Heart left ventricle (tissue), 16 donors: ENCODE measurements at regions not wholly inside any gene's neighbourhood (a gene's known extent, or its start where the extent isn't known, plus 50 kb on each side); places are given as distances from the start of the nearest gene placed in this dataset.

Source experiments
- ATAC-seq, 4 donors: fragments of 200-7000 bp; cut with Tn5 transposase; one replicate each; pipeline ENCODE4 v1.9.1; 2020 to 2022; ENCODE audit warnings: moderate library complexity in 4 of 4, mild to moderate bottlenecking in 3 of 4, moderate number of reproducible peaks in 1 of 4
- DNase-seq, 5 donors: peaks; one replicate each; pipeline ENCODE4 v3.0.0-alpha.2; 2020
- H3K27ac ChIP-seq, 12 donors: fragments of 200-600 bp; sonication (generic) in 4 of 12; one replicate each; pipeline versions ENCODE4 v1.5.0 to v1.8.0; 2016 to 2022; ENCODE audit warnings: mild to moderate bottlenecking in 2 of 12
- H3K27me3 ChIP-seq, 9 donors: fragments of 200-600 bp; sonication (generic) in 2 of 9; one replicate each; pipeline versions ENCODE4 v1.5.1 to v1.8.0; 2016 to 2022; ENCODE audit warnings: mild to moderate bottlenecking in 3 of 9
- H3K36me3 ChIP-seq, 9 donors: fragments of 200-600 bp; sonication (generic) in 2 of 9; one replicate each; pipeline versions ENCODE4 v1.5.0 to v1.8.0; 2018 to 2022; ENCODE audit warnings: mild to moderate bottlenecking in 2 of 9
- H3K4me1 ChIP-seq, 12 donors: fragments of 200-600 bp; sonication (generic) in 4 of 12; one replicate each; pipeline versions ENCODE4 v1.5.0 to v1.8.0; 2016 to 2022; ENCODE audit warnings: mild to moderate bottlenecking in 3 of 12
- H3K4me3 ChIP-seq, 12 donors: fragments of 200-600 bp; sonication (generic) in 4 of 12; one replicate each; pipeline versions ENCODE4 v1.5.0 to v1.8.0; 2017 to 2022; ENCODE audit warnings: mild to moderate bottlenecking in 9 of 12, moderate library complexity in 4 of 12
- H3K9me3 ChIP-seq, 12 donors: fragments of 200-600 bp; sonication (generic) in 4 of 12; one replicate each; pipeline versions ENCODE4 v1.5.0 to v1.8.0; 2016 to 2022; ENCODE audit warnings: mild to moderate bottlenecking in 1 of 12
- POLR2A ChIP-seq, 2 donors: fragments of 450-650 bp; IDR thresholded peaks; one replicate each; pipeline ENCODE4 v1.6.1; 2017; ENCODE audit warnings: antibody characterized with exemption in 2 of 2, mild to moderate bottlenecking in 2 of 2, moderate library complexity in 2 of 2
- WGBS, 4 donors: extraction: QIAGEN DNeasy Blood & Tissue Kit in 2 of 4; methylation state at CpG; one replicate each; pipeline versions ENCODE4 v1.1.5 to v1.1.7; 2013 to 2018; 5-methylcytosine and 5-hydroxymethylcytosine counted together
- intact Hi-C, 10 donors: fragments of 100-400 bp; cut with DNase I; formaldehyde crosslinking; loops; one replicate each; pipeline versions ENCODE4 v1.11.1 to v1.14.2; 2022
- TF ChIP-seq, protein P1 (sequence below), 12 donors: fragments of 200-600 bp; sonication (generic) in 4 of 12; IDR thresholded peaks; one replicate each; pipeline versions ENCODE4 v1.5.0 to v1.8.0; 2018 to 2022; ENCODE audit warnings: antibody characterized with exemption in 12 of 12, mild to moderate bottlenecking in 5 of 12
- donor health status: ischemic (EF 13 %, LVEDD 7.1; RV severe dilation, severe dysfunction).
- donor health status: healthy with polysubstance abuse.
- donor health status: DM: no; HTN: yes; CAD: no.
- donor health status: DM: no; HTN: no; CAD: no.
- donor health status: ischemic (EF 25% LVEDD 6.9; RV normal size, moderate dysfunction).
- donor health status: ischemic (EF 25% LVEDD 5.7; RV mildly dilated, moderate dysfunction).
- donor health status: healthy.
- donor health status: DM: yes; HTN: yes; CAD: no.
- donor health status: ischemic (EF 35%, LVEDD 5.7; RV mildly dilated, moderate dysfunction).
- donor health status: nonischemic (EF 11% LVEDD 7.7; RV severe dilation, severe dysfunction).
- donor health status: DM: yes; HTN: yes; CAD: no.
- donor health status: PGD.
- donor health status: ischemic (EF 29% LVEDD 5.4; RV normal size, mild dysfunction).
- donor health status: nonischemic (EF 23%, LVEDD 6.1; RV moderate dilation, normal function).

DNA sequence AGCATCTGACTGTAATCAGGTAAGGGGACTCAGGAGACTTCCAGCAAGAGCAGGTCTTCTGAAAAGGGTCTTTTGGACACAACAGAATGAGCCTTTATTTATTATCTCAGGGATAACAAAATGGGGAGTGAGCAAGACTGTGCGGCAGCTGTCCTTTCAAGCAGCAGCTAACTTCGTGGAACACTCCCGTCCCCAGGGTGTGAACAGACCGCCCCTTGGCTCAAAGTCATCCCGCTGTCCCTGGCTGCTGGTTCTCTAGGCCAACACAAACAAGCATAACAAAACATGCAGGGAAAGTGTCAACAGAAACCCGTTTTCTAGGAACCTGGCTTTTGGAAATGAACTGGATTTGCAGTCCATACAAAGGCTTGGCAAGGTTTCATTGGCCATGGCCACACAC lies 787.9 kb upstream of the FANCL start:
- H3K9me3 ChIP-seq, result no peaks in the 10 kb centered on the region
- TF ChIP-seq, protein P1, sequence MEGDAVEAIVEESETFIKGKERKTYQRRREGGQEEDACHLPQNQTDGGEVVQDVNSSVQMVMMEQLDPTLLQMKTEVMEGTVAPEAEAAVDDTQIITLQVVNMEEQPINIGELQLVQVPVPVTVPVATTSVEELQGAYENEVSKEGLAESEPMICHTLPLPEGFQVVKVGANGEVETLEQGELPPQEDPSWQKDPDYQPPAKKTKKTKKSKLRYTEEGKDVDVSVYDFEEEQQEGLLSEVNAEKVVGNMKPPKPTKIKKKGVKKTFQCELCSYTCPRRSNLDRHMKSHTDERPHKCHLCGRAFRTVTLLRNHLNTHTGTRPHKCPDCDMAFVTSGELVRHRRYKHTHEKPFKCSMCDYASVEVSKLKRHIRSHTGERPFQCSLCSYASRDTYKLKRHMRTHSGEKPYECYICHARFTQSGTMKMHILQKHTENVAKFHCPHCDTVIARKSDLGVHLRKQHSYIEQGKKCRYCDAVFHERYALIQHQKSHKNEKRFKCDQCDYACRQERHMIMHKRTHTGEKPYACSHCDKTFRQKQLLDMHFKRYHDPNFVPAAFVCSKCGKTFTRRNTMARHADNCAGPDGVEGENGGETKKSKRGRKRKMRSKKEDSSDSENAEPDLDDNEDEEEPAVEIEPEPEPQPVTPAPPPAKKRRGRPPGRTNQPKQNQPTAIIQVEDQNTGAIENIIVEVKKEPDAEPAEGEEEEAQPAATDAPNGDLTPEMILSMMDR (IDR thresholded peaks at IDR 0.05), result no peak
- no peak for TF ChIP-seq POLR2A (IDR thresholded peaks at IDR 0.05)
- no peaks in the 10 kb centered on the region for H3K36me3 ChIP-seq
- peak in 3 of 4 donors; percentile 43 to 59 (median 48) for ATAC-seq
- H3K4me3 ChIP-seq, result peak overlapping the region in 1 of 12 donors; percentile 17
- 39 to 67% (median 54%) methylated on average over 6 of the region's 6 CpGs for WGBS, 4 donors
- DNase-seq, result peak in 3 of 5 donors; percentile 20 to 51 (median 30)
- peaks cover 0 to 7% (median 0%) of the 10 kb centered on the region in 9 donors for H3K27me3 ChIP-seq
- no peak overlapping the region for H3K27ac ChIP-seq
- no peaks in the 10 kb centered on the region for H3K4me1 ChIP-seq
- intact Hi-C loops, result loop anchor here in 3 of 10 donors (5.0 to 10.0 kb wide), 3 partner anchors 1526 to 1556 kb away; partner anchors contain the start of gene BCL11A (in 2 of the 3)

DNA sequence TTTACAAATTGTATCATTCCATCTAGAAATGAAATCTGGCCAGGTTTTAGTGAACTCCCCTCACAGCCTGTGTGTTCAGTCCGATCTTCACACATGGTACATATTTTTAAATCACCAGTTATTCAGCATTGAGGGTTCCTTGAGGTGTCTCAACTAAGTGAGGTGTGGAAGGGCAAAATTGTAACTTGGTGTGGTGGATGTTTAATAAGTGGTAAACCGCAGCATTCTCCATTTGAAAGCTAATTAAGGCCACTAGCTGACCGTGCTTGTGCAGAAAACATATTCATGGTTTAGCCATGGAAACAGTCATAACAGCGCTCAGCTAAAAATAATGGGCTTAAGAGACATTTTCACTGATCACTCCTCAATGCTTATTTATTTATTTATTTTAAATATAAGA lies 786.2 kb upstream of the FANCL start:
- DNase-seq, result no peak
- H3K4me3 ChIP-seq, result no peak overlapping the region
- no peak overlapping the region for H3K27ac ChIP-seq
- no peak for TF ChIP-seq POLR2A (IDR thresholded peaks at IDR 0.05)
- TF ChIP-seq, protein P1 (IDR thresholded peaks at IDR 0.05), result no peak
- intact Hi-C loops, result loop anchor here in 3 of 10 donors (5.0 to 10.0 kb wide), 3 partner anchors 1527 to 1557 kb away; partner anchors contain the start of gene BCL11A (in 2 of the 3)
- peaks cover 0 to 7% (median 0%) of the 10 kb centered on the region in 9 donors for H3K27me3 ChIP-seq
- H3K36me3 ChIP-seq, result no peaks in the 10 kb centered on the region
- WGBS, 4 donors, result 85 to 89% (median 87%) methylated on average over 4 of the region's 4 CpGs
- no peaks in the 10 kb centered on the region for H3K4me1 ChIP-seq
- no peaks in the 10 kb centered on the region for H3K9me3 ChIP-seq
- ATAC-seq, result no peak

DNA sequence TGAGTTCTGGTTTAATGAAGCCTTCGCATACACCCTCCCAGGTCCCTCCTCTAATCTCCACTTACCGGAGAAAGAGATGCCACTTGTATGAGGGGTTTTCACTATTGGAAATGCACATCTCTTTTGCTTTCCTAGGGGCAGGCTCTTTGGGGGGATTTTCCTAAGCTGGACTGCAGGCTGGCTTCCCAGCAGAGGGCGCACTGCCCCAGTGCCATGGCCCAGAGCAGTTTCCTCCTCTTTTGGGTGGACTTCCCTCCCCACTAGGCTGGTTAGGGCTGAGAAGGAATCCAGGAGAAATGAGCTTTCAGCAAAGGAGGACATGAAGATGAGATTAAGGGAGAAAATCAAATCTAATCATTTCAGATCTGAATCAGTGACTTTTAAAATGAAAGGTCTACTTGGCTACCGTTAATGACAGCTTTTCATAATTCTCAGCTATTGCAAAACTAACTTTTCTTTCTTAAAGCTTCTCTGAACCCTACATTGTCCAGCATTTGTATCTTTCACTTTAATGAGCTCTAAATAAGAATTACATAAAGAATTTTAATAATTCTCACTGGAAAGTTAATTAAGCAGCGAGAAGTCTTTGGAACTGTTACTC lies 784.1 kb upstream of the FANCL start:
- TF ChIP-seq, protein P1 (IDR thresholded peaks at IDR 0.05), result peak; percentile 30 to 62 (median 53)
- no peak for TF ChIP-seq POLR2A (IDR thresholded peaks at IDR 0.05)
- Histone ChIP-seq H3K27me3 (peaks cover 0 to 7% (median 0%) of the 10 kb centered on the region in 9 donors), H3K4me3 (no peak overlapping the region), H3K36me3 (no peaks in the 10 kb centered on the region), H3K9me3 (no peaks in the 10 kb centered on the region), H3K27ac (no peak overlapping the region), H3K4me1 (no peaks in the 10 kb centered on the region)
- DNase-seq (peak in 1 of 5 donors; percentile 58), ATAC-seq (peak in 1 of 4 donors; percentile 55)
- intact Hi-C loops, result loop anchor here in 3 of 10 donors (5.0 to 10.0 kb wide), 3 partner anchors 1530 to 1560 kb away; partner anchors contain the start of gene BCL11A (in 2 of the 3)
- WGBS, 4 donors, result 54 to 59% (median 56%) methylated on average over 5 of the region's 5 CpGs

DNA sequence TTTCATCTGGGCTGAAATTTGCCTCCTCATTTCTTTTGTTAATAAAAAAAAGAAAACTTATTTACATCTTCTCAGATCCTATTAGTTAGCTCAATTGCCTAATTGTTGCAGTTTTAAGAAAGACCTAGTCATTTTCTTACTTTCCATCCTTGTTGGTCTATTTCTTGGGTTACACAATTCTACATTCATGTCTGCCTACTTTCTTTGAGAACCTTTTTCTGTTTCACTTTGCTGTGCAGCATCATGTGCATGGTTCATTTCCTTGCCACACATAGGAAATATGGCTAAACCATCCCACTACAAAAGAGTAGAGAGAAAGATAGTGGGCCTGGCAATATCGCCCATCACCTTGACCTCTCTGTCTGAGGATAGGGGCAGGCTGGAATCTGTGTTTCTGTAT lies 780.7 kb upstream of the FANCL start:
- Histone ChIP-seq H3K4me3 (no peak overlapping the region), H3K9me3 (no peaks in the 10 kb centered on the region), H3K27me3 (peaks cover 0 to 7% (median 0%) of the 10 kb centered on the region in 9 donors), H3K4me1 (no peaks in the 10 kb centered on the region), H3K36me3 (no peaks in the 10 kb centered on the region), H3K27ac (no peak overlapping the region)
- WGBS, 4 donors, result 75 to 82% (median 77%) methylated on average over 1 of the region's 1 CpG
- no peak for TF ChIP-seq POLR2A (IDR thresholded peaks at IDR 0.05)
- TF ChIP-seq, protein P1 (IDR thresholded peaks at IDR 0.05), result no peak
- intact Hi-C loops, result loop anchor here in 3 of 10 donors (10.0 kb wide), 2 partner anchors 1533 to 1563 kb away; partner anchors contain the start of gene BCL11A (in 2 of the 3)
- ATAC-seq (no peak), DNase-seq (no peak)
